GM21367 (cell line): ENCODE measurements at regions not wholly inside any gene's neighbourhood (a gene's known extent, or its start where the extent isn't known, plus 50 kb on each side); places are given as distances from the start of the nearest gene placed in this dataset.

Source experiments
- ATAC-seq: cut with Tn5 transposase; IDR thresholded peaks from one replicate; pipeline ENCODE4 v1.9.1; 2021; ENCODE audit not compliant: unreplicated experiment

GRCh38 chr18:26794230-26795101 lies 71.0 kb downstream of the AQP4 start:
- no peak for ATAC-seq

GRCh38 chr18:26792661-26793060 lies 72.8 kb downstream of the AQP4 start:
- no peak for ATAC-seq

- ATAC-seq = no peak
Measured at GRCh38 chr18:26791676-26792075, 73.8 kb downstream of the AQP4 start.

GRCh38 chr18:26784599-26784998 lies 80.9 kb downstream of the AQP4 start:
- no peak for ATAC-seq

- no peak for ATAC-seq
Measured at GRCh38 chr18:26783170-26783569, 82.3 kb downstream of the AQP4 start.

- ATAC-seq = no peak
Measured at GRCh38 chr18:26780520-26781325, 84.8 kb downstream of the AQP4 start.

- no peak for ATAC-seq
Measured at GRCh38 chr18:26778054-26778393, 87.5 kb downstream of the AQP4 start.

- ATAC-seq = no peak
Measured at GRCh38 chr18:26777351-26778053, 88.0 kb downstream of the AQP4 start.

- ATAC-seq = no peak
Measured at GRCh38 chr18:26772691-26773090, 92.8 kb downstream of the AQP4 start.

- no peak for ATAC-seq
Measured at GRCh38 chr18:26771524-26771923, 94.0 kb downstream of the AQP4 start.

GRCh38 chr18:26768385-26768784 lies 97.1 kb downstream of the AQP4 start:
- ATAC-seq = no peak

GRCh38 chr18:26765498-26765897 lies 100.0 kb downstream of the AQP4 start:
- no peak for ATAC-seq

- no peak for ATAC-seq
Measured at GRCh38 chr18:26764586-26764985, 100.9 kb downstream of the AQP4 start.

- ATAC-seq = no peak
Measured at GRCh38 chr18:26764177-26764576, 101.3 kb downstream of the AQP4 start.

- no peak for ATAC-seq
Measured at GRCh38 chr18:26763446-26764110, 101.9 kb downstream of the AQP4 start.

- no peak for ATAC-seq
Measured at GRCh38 chr18:26757263-26758019, 108.1 kb downstream of the AQP4 start.

- ATAC-seq = no peak
Measured at GRCh38 chr18:26756556-26756955, 109.0 kb downstream of the AQP4 start.

GRCh38 chr18:26746826-26747475 lies 118.6 kb downstream of the AQP4 start:
- no peak for ATAC-seq

- ATAC-seq = no peak
Measured at GRCh38 chr18:26746398-26746797, 119.1 kb downstream of the AQP4 start.
